HG03457 (cell line): ENCODE measurements at regions not wholly inside any gene's neighbourhood (a gene's known extent, or its start where the extent isn't known, plus 50 kb on each side); places are given as distances from the start of the nearest gene placed in this dataset.
"Not testable (repeated sequence)": the region's sequence is repeated elsewhere in the genome, so short reads cannot be mapped to it uniquely, and the experiment has no call there.

Experiments used
- ATAC-seq: cut with Tn5 transposase; IDR thresholded peaks from one replicate; pipeline ENCODE4 v1.9.1; 2021; ENCODE audit warnings: moderate number of reproducible peaks; ENCODE audit not compliant: unreplicated experiment

DNA sequence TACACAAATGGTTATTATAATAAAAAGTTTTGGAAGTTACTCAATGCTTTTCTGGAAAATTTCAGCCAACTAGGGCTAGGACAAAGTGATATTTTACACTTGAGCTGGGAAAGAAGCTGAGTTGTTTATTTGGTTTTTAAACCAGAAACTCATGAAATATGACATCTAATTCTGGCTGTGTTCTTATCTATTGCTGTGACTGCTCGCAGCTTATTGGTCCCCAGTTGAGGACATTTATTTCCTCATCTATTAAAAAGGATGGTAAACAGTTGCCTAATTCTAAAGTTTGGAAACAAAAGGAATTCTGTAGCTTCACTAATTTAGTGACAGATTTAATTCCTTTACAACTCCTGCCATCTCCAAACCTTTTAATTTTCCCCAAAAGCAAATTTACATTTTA lies 487.6 kb upstream of the IL12A start:
- no peak for ATAC-seq

DNA sequence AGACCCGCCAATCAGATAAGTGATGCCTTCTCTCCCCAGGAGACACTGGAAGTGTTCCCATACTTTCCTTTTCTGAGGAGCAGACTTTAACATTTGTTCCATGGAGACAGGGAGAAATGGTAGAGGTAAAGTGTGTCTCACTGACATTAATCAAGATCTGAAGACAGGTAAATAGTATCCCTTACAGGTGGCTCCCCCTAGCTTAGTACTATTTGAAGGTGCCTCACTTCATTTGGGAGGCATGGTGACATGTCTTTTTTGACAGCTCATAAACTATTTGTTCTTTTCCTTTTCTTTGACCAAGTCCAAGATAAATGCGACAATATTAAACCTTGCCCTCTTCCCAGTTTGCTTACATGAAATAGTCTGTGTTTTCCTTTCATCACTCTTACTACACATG lies 485.6 kb upstream of the IL12A start:
- ATAC-seq, result no peak

DNA sequence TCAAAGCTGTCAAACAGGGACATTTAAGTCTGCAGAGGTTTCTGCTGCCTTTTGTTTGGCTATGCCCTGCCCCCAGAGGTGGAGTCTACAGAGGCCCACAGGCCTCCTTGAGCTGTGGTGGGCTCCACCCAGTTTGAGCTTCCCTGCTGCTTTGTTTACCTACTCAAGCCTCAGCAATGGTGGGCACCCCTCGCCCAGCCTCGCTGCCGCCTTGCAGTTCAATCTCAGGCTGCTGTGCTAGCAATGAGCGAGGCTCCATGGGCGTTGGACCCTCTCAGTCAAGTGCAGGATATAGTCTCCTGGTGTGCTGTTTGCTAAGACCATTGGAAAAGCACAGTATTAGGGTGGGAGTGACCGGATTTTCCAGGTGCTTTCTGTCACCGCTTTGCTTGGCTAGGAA lies 477.6 kb upstream of the IL12A start:
- not testable (repeated sequence) for ATAC-seq

DNA sequence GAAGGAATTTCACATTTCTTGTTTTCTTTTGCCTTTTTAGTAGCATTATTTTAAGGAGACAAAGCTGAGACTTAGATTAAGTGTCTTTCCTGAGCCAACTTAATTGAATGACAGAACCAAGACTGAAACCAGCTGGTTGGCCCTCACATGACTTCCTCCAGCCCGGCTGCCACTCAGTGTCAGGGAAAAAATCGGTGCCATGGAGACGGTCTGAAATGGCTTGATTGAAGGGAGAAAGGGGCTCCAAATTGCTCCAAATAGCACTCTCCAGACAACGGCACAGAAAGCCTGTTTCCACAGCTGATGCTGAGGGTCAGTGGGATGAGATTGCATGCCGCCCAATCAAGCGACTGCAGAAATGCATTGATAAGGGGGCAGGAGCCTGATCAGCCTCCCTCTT lies 475.2 kb upstream of the IL12A start:
- ATAC-seq, result no peak

DNA sequence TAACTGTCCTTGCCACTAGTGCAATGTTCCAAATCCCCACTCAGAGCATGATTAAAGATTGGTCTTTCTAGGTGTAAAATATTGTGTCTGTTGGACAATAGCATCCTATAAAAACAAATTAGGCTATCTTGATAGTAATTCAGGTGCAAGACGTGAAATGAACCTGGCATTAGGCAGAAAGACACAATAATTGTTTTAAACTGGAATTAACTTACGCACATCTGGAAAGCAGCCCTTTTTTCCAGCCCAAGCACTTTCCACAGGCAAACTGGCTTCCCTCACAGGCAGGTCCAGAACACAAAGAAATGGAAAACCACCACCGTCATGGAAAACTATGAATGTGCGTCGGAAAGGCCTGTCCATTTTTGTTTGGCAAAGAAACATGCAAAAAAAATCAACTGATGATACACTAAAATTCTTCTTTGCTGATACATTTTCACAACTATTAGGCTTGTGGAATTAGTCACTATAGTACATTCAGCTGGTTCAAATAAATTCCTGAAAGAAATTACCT lies 474.7 kb upstream of the IL12A start:
- ATAC-seq, result no peak

DNA sequence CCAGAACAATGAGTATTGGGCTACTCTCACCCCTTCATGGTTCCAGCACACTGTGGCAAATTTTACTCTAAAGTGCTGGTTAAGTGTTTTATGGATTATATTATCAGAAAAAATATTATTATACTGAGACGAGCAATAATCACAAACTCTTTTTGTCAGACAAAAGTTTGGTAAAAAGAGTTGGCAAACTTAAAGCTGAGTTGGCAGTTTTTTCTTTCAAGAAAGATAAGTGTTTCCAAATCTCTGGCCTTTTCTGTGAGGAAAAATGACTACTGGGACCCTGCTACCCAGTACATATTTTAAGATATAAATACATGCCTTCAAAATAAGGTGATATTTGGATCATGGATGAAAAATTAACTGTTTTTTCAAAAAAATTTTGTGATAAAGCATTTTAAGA lies 471.5 kb upstream of the IL12A start:
- ATAC-seq, result no peak

DNA sequence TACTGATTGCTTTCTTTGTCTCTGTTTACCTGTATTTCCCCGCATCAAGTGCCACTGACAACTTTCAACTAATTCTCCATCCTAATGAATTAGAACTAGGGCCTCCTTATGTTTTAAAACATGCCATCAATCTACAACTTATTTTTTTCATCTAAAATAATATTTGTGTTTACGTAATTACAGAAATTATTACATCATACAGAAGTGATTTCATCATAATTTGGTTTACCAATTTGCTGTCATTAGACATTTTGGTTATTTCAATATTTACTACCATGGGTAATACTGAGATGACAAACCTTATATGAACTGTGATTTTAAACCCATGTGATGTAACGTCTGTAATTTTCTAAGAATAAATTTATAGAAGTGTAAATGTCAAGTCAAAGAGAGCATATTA lies 468.0 kb upstream of the IL12A start:
- ATAC-seq, result no peak

DNA sequence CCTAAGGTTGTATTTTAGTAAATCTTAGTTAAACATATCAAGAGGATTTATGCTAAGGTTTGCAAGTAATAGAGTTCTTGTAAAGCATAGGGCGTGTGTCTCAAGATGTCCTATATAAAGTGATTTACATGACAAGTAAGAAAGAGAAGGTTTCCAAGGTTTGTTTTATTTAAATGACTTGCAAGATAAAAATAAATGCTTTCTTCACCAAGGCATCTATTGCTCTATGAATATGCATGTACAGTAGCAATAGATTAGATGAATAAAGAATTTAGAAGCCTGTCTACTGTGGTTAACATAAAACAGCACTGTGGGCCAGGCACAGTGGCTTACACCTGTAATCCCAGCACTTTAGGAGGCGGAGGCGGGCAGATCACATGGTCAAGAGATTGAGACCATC lies 466.4 kb upstream of the IL12A start:
- ATAC-seq, result no peak

DNA sequence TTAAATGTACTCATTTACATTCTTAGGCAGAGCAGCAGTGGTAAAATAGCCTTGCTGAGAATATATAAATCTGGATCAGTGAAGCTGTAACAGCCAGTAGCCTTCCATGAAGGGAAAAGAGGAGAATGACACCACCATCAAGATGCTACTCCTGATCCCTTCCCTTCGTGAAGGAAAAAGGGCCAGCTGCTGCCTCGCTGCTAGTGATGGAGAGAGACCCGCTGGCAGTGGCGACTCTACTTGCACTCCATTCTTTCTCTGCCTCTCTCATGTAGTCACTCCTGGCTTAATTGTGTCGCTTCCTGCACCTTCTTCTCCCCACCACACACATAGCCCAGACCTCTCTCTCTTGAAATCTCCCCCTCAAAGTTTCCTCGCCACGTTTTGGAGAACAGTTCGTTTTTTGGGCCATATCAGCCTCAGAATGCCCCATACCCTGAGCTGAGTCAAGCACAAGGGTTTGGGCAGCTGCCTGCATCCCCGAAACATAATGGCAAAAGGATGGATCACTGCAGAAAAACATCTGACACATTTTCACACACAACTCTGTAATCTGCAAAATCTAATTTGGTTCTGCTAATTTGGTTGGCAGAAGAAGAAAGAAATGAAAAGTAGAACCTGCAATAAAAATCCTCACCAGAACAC lies 460.3 kb upstream of the IL12A start:
- no peak for ATAC-seq

DNA sequence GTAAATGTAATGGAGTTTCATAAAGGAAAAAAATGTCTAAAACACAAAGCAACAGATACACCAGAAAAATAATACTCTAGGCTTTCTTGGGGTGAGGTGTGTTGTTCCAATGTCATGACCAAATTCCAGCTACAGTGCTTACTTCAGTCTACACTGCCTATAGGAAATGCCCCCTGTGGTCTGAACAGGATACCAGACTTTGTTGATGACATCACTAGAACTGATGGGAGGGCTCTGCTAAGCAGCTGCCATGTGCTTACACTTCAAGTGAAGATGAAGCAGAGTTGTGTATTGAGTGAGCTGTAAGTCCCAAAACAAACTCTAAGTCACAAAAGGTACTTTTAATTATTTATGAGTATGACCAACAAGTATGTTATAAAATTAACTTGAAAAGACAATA lies 456.1 kb upstream of the IL12A start:
- no peak for ATAC-seq

DNA sequence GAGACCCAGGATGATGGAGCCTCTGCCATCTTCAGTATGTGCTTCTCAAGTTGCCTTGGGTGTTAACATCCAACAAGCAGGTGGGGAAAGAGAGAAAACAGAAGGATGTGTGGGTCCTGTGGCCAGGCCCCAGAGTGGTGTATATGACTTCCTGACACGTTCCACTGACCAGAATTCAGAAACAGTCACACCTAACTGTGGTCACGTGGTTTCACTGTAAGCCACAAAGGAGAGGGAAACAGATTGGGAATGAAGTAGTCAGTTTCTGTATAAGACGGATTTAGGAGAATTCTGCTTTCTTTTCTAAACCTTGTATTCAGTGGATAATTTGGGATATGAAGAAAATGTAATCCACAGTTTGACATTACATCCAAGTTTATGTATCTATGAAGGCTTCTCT lies 454.1 kb upstream of the IL12A start:
- no peak for ATAC-seq

DNA sequence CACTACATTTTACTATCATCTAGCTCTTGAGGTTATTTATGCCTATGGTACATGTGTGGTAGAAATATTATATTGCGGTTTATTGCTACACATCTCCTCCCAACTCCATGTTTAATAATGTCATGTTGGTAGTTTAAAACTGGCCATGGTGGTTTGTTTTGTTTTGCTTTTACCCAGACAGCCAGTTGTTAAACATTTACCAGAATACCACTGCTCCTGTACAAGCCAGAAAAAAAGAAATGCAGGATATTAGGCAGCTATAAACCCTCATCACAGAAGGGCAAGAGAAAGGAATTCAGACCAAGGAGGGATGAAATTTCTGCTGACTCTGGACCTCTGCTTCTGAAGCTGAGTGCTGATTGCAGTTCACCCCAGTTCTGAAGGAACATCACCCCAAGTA lies 451.8 kb upstream of the IL12A start:
- ATAC-seq, result no peak

DNA sequence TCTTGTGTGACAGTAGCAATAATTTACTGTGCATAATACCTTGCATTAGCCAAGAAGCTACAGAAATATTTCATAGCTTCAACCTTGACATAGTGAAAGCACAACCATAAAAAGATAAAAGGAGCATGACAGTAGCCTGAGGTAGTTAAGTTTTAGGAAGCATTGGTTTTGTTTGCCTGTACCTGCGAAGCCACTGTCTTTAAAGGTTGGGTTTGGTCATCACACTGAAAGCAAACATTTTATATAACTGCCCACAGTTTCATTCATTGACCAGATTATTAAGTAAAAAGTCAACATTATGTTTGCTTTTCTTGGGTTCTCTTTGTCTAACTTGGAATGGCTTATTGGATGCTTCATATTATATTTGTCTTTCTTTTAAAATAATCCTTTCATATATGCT lies 450.1 kb upstream of the IL12A start:
- ATAC-seq, result no peak

DNA sequence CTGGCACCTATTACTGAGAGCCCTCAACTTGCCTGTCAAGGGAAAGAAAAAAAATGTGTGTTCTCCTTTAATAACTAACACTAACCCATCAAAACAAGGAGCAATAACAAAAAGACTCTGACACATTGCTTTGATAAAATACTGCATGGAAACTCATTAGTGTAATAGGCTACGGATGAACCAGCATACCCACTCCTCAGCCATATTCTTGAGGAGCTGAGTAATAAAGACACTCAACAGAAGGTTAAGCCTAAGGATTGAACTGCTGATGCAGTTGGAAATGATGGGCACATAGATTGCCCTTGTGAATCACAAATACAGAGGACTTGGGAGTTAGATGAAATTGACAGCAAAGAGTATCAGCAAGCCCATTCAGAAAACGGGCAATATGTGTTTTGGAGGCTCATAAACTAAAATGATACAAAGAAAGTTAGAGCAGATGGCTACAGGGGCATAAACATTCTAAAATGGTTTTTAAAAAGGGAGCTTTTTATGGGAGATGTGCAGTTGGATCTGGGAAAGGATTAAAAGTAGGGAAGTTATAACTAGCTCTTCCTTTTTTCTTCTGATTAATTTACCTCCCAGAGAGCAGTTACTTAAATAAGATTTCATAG lies 447.6 kb upstream of the IL12A start:
- ATAC-seq, result no peak

DNA sequence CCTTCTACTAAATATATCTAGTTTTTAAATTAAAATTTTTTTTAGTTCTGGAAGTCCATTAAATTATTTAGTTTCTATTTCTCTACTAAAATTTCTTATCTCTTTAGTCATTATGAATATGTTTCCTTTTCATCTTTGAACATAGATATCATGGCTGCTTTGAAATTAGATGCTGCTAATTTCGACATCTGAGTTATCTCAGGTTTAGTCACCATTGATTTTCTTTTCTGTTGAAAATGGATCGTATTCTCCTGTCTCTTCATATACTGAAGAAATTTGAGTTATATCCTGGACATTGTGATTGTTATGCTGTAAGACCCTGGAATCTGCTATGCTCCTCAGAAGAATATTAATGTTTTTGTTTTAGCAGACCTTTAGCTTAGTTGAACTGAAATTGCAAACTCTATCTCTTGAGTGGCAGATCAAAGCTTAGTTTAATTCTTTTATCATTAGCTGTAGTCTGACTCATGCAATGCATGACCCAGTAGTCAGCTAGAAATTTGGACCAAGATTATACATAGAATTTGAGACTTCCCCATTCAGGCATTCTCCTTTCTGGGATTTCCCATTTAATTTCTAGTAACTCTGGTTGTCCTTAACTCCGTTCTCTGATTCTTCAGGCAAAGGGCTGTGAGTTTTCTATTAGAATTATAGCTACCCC lies 439.8 kb upstream of the IL12A start:
- no peak for ATAC-seq

DNA sequence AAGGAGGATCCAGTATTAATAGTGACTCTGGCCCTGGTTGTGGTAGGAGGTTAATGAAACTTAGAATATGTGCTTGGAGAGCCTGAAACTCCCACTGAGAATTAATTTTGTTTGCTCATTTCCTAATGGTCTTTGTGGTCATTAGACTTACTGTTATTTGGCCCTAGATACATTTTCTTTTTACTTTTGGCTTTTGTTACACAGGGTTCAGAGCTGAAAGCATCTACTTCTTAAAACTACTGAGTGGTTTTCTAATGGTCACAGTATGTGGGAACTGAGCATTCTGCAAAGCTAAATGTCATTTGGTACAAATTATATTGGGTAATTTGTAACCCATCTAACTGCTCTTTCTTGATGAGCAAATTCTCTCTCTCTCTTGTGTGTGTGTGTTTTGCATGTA lies 433.4 kb upstream of the IL12A start:
- no peak for ATAC-seq

DNA sequence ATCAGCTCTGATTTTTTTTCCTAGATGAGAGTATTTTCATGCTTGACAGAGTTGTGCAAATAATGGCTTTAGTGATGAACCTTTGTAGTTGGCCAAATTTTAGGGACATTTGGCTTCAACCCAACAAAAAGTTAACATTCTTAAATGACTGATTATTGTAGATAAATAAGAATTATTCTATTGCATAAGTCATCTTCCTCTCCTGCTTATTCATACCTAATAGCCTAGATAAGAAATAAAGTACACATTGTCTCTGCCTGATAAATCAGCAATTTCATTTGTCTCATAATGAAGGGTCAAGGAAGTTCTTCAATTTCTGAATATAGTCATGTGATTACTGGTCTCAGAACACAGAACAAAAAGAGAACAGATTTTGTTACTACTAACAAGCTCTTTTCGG lies 428.9 kb upstream of the IL12A start:
- no peak for ATAC-seq

DNA sequence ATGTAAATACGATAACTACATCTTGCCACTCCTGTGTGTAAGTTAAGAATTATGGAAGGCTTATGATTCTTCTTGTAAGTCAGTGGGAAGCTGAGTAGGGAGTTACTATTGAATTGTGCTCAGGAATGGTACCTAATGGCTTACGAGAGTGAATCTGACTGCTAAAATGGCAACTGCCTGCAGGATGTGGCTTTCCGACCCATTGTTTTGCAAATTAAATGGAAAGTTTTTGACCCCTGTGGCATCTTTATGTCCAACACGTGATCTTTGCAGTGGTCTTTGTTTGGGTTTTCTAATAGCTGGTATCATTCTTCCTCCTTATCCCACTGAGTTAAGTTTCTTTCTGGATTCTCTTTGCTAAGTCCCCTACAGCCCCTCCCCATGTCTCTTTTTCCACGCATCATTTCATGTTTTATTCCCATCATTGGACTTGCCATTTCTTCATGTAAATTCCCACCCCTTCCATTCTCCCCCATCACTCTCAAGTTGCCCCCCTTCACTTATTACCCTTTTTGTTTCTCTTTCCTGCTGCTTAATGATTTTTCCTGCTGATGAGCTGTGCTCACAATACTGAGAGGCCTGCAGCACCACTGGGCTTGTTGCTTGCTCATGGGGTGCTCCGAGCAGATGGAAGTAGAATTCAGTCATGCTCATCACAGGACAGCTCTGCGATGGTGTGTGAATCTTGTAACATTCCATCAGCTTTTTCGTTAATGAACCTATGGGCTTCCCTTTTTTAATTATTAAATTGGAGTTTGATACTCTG lies 428.2 kb upstream of the IL12A start:
- no peak for ATAC-seq

DNA sequence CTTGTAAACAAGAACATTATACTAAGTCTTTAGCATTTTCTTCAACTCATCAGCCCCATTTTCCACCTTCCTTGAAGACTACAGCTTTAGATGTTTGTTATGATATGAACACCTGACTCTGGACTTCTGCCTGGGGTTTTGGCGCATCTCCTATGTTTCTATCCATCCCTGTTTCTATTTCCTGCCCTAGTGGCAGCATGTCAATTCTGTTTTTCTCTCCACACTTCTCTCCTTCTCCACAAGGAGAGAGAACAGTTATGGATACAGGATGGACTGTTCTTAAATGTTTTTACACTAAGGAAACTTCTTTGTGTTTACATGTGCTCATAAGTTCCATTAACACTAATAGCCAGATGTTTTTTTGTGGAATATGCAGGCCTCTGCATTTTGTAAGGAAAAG lies 423.3 kb upstream of the IL12A start:
- ATAC-seq, result no peak

DNA sequence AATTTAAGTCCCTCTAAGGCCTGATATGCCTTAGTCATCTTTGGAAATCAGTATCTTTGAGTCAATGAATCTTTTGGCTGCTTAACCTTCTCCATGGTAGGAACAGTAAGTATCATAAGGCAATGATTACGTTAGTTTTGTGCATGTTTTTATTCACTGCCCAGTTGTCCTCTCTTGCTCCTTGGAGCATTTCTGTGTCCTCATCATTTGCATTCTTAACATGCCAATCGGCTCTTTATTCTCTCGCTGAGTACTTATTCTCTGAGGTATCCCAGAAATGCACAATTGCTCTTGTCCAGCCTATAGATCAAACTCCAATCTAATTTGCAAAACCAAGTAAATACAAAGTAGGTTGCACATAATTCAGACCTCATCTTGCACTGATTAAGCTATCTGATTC lies 405.0 kb upstream of the IL12A start:
- ATAC-seq, result no peak

DNA sequence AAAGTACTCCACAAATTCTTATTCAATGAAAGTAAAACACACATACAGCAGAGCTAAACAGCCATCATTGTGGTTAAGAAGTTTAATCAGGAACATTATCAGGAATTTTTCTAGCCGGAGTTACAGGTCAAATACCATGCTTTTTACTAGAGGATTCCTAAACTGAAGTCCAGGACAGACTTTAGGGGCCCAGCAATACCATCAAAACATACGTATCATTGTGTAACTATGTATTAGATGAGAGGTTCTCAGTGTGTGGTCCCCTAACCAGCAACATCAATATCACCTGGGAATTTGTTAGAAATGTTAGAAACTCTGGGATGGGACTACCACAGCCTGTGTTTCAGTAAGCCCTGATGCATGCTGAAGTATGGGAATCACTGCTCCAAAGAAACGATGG lies 404.2 kb upstream of the IL12A start:
- ATAC-seq, result no peak
